Ishikawa (cell line): ENCODE measurements at regions not wholly inside any gene's neighbourhood (a gene's known extent, or its start where the extent isn't known, plus 50 kb on each side); places are given as distances from the start of the nearest gene placed in this dataset.

Experiments used
- CEBPB ChIP-seq: IDR thresholded peaks from 2 replicates; pipeline ENCODE4 v1.6.1; 2012
- CREB1 ChIP-seq: IDR thresholded peaks from 2 replicates; pipeline ENCODE4 v1.6.1; 2012; ENCODE audit warnings: low read depth
- EGR1 ChIP-seq: IDR thresholded peaks from 2 replicates; pipeline ENCODE4 v1.6.1; 2012
- EP300 ChIP-seq: IDR thresholded peaks from 2 replicates; pipeline ENCODE4 v1.6.1; 2012; ENCODE audit warnings: borderline replicate concordance
- FOXM1 ChIP-seq: IDR thresholded peaks from 2 replicates; pipeline ENCODE4 v1.6.1; 2012; ENCODE audit warnings: low read depth, borderline replicate concordance
- NFIC ChIP-seq: IDR thresholded peaks from 2 replicates; pipeline ENCODE4 v1.6.1; 2012
- RAD21 ChIP-seq: IDR thresholded peaks from 2 replicates; pipeline ENCODE4 v1.6.1; 2012; ENCODE audit warnings: low read depth
- REST ChIP-seq: IDR thresholded peaks from 2 replicates; pipeline ENCODE4 v1.6.1; 2012; ENCODE audit warnings: low read depth, mild to moderate bottlenecking
- TAF1 ChIP-seq: IDR thresholded peaks from 2 replicates; pipeline ENCODE4 v1.6.1; 2012; ENCODE audit warnings: low read depth, mild to moderate bottlenecking
- TCF12 ChIP-seq: IDR thresholded peaks from 2 replicates; pipeline ENCODE4 v1.6.1; 2012; ENCODE audit warnings: low read depth
- TEAD4 ChIP-seq: IDR thresholded peaks from 2 replicates; pipeline ENCODE4 v1.6.1; 2012
- YY1 ChIP-seq: IDR thresholded peaks from 2 replicates; pipeline ENCODE4 v1.6.1; 2012; ENCODE audit warnings: low read depth
- ZBTB7A ChIP-seq: IDR thresholded peaks from 2 replicates; pipeline ENCODE4 v1.6.1; 2012; ENCODE audit warnings: low read depth
- TF ChIP-seq, protein P1 (sequence below): IDR thresholded peaks from 2 replicates; pipeline ENCODE4 v1.6.1; 2012
- TF ChIP-seq, protein P2 (sequence below): IDR thresholded peaks from 2 replicates; pipeline ENCODE4 v1.6.1; 2012

DNA sequence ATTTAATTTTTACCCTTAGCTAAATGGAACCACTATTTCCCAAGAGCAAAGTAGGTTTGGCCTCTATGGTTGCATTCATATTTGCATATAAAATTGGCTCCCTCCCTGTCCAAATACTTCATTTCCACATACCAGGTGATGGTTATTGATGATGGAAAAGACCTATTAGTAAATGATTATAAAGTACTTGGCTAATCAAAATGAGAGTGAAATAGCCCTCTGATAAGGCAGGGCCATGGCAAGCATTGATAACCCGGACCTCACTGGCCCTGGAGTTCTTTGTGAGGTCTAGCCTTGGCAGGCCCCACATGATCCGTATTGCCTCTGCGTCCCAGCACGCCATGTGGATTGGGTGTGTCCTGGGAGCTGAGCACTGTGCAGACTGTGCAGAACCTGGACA, 201.1 kb upstream of the GATA6 start:
- no peak for TF ChIP-seq NFIC
- no peak for TF ChIP-seq CEBPB
- no peak for TF ChIP-seq ZBTB7A
- no peak for TF ChIP-seq TCF12
- TF ChIP-seq RAD21 = no peak
- TF ChIP-seq TAF1 = no peak
- TF ChIP-seq YY1 = no peak
- TF ChIP-seq TEAD4 = no peak
- no peak for TF ChIP-seq EP300
- TF ChIP-seq FOXM1 = no peak
- TF ChIP-seq EGR1 = no peak
- TF ChIP-seq CREB1 = no peak

- TF ChIP-seq REST (no peak), NFIC (no peak), CREB1 (no peak), TEAD4 (no peak), ZBTB7A (no peak), RAD21 (no peak), EP300 (no peak), FOXM1 (no peak), TCF12 (no peak), YY1 (no peak)
- TF ChIP-seq, protein P1, sequence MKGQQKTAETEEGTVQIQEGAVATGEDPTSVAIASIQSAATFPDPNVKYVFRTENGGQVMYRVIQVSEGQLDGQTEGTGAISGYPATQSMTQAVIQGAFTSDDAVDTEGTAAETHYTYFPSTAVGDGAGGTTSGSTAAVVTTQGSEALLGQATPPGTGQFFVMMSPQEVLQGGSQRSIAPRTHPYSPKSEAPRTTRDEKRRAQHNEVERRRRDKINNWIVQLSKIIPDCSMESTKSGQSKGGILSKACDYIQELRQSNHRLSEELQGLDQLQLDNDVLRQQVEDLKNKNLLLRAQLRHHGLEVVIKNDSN = no peak
- TF ChIP-seq, protein P2, sequence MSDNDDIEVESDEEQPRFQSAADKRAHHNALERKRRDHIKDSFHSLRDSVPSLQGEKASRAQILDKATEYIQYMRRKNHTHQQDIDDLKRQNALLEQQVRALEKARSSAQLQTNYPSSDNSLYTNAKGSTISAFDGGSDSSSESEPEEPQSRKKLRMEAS = no peak
Measured at GRCh38 chr18:21972281-21972680, 197.1 kb upstream of the GATA6 start.

GRCh38 chr18:21978546-21979170, 190.7 kb upstream of the GATA6 start:
- TF ChIP-seq NFIC = no peak
- no peak for TF ChIP-seq RAD21
- TF ChIP-seq, protein P1 = no peak
- no peak for TF ChIP-seq ZBTB7A
- no peak for TF ChIP-seq REST

- no peak for TF ChIP-seq EGR1
- no peak for TF ChIP-seq YY1
- TF ChIP-seq REST = no peak
- TF ChIP-seq, protein P1 = no peak
- no peak for TF ChIP-seq FOXM1
- no peak for TF ChIP-seq ZBTB7A
- TF ChIP-seq CEBPB = no peak
- TF ChIP-seq EP300 = no peak
- no peak for TF ChIP-seq CREB1
Measured at GRCh38 chr18:21979171-21979560, 190.2 kb upstream of the GATA6 start.

DNA sequence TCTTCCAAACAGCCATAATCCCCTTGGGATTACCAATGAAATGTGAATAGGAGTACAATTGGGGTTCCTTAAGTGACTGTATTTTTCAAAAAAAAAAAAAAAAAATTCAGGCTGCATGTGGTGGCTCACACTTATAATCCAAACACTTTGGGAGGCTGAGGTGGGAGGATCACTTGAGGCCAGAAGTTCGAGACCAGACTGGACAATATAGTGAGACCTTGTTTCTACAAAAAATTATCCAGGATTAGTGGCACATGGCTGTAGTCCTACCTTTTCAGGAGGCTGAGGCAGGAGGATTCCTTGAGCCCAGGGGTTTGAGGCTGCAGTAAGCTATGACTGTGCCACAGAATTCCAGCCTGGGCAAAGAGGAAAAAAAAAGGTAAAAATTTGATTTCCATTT, 189.6 kb upstream of the GATA6 start:
- TF ChIP-seq CEBPB (no peak), EGR1 (no peak), TAF1 (no peak)
